ENCODE measurements at regions not wholly inside any gene's neighbourhood (a gene's known extent, or its start where the extent isn't known, plus 50 kb on each side); places are given as distances from the start of the nearest gene placed in this dataset.

- TF ChIP-seq EZH2 (IDR thresholded peaks at IDR 0.05) = no peak
- no peak for TF ChIP-seq CTCF (IDR thresholded peaks at IDR 0.05)
Observed at GRCh38 chr10:64732372-64732957, 1211.3 kb downstream of the REEP3 start.

All from neural progenitor cell (in vitro differentiated cells).